K562 (cell line): ENCODE measurements at regions not wholly inside any gene's neighbourhood (a gene's known extent, or its start where the extent isn't known, plus 50 kb on each side); places are given as distances from the start of the nearest gene placed in this dataset.
A peak's percentile ranks its signal among the peaks of the same experiment; 100 is the strongest.

ENCODE experiments used
- ATAC-seq: fragments of 200-7000 bp; cut with Tn5 transposase; 3 replicates; pipeline ENCODE4 v1.9.1; 2020; ENCODE audit warnings: moderate library complexity
- BruUV-seq: library from RNA; stranded (reverse); fragments of 400-500 nt; replicated peaks from 2 replicates; lab custom pipeline; 2021; lab: Mats Ljungman, UMichigan
- CTCF ChIA-PET: fragments of 300-600 bp; formaldehyde crosslinking; extraction: SDS; loops from one replicate; lab custom pipeline; 2021; ENCODE audit warnings: low intra/inter-chr PET ratio; lab: Yijun Ruan, JAX
- POLR2A ChIA-PET: fragments of 300-600, 350-650 bp; sonication (Branson Sonifier 250); formaldehyde crosslinking; extraction: SDS; loops from one replicate; lab custom pipeline; 2021; ENCODE audit warnings: antibody characterized with exemption, inconsistent platforms; lab: Yijun Ruan, JAX
- DNase-seq, 4 experiments: peaks; one replicate each; pipeline versions ENCODE4 v3.0.0 to v3.0.0-alpha.2; 2011 to 2018; ENCODE audit warnings: low spot score in 3 of 4, mixed read lengths in 3 of 4; ENCODE audit errors: extremely low read depth in 1 of 4
- FAIRE-seq: peaks from 2 replicates; lab custom pipeline; 2011; peaks lifted over from hg19 to GRCh38; lab: Jason Lieb, UNC
- H2AFZ ChIP-seq: 2 replicates; pipeline ENCODE4 v1.6.0; 2011; ENCODE audit warnings: low read depth, low read length, control low read depth, inconsistent platforms
- H3K27ac ChIP-seq: fragments of 200-600 bp; 3 replicates; pipeline ENCODE4 v1.8.0; 2011; ENCODE audit warnings: low read depth, mild to moderate bottlenecking, control low read depth, inconsistent platforms, low read length, moderate library complexity, mixed read lengths; ENCODE audit errors: extremely low read depth
- H3K27me3 ChIP-seq, 2 experiments: fragments of 300-600 bp in 1 of 2; 2 replicates in 1 of 2; 3 replicates in 1 of 2; pipeline versions ENCODE4 v1.6.0 to v1.8.0; 2011; ENCODE audit warnings: inconsistent platforms in 2 of 2, low read length in 2 of 2, mild to moderate bottlenecking in 1 of 2, mixed read lengths in 1 of 2, moderate library complexity in 1 of 2; ENCODE audit not compliant: control insufficient read depth in 2 of 2, insufficient read depth in 2 of 2
- H3K36me3 ChIP-seq: fragments of 300-600 bp; 3 replicates; pipeline ENCODE4 v1.8.0; 2011; ENCODE audit warnings: mild to moderate bottlenecking, low read length, inconsistent platforms; ENCODE audit not compliant: control insufficient read depth, insufficient read depth
- H3K4me1 ChIP-seq, 2 experiments: fragments of 200-600 bp in 1 of 2; replicated peaks in 1 of 2; 2 replicates in 1 of 2; 3 replicates in 1 of 2; pipeline versions ENCODE4 v1.5.1 to v1.8.0; 2011; ENCODE audit warnings: inconsistent platforms in 2 of 2, low read length in 2 of 2, mild to moderate bottlenecking in 1 of 2, mixed read lengths in 1 of 2, moderate library complexity in 1 of 2; ENCODE audit not compliant: control insufficient read depth in 2 of 2, insufficient read depth in 2 of 2
- H3K4me2 ChIP-seq: 2 replicates; pipeline ENCODE4 v1.6.1; 2011; ENCODE audit warnings: low read length, control low read depth, inconsistent platforms, mixed read lengths; ENCODE audit not compliant: insufficient read depth
- H3K4me3 ChIP-seq: fragments of 200-600 bp; sonication (generic), shearing (Covaris generic); 2 replicates; pipeline ENCODE4 v1.5.1; 2016; ENCODE audit warnings: control low read depth, inconsistent platforms
- H3K79me2 ChIP-seq: fragments of 200-600 bp; 3 replicates; pipeline ENCODE4 v1.8.0; 2011; ENCODE audit warnings: low read length, inconsistent platforms; ENCODE audit not compliant: control insufficient read depth, insufficient read depth
- H3K9ac ChIP-seq, 2 experiments: 2 replicates each; pipeline versions ENCODE4 v1.6.0 to v1.6.1; 2011; ENCODE audit warnings: low read depth in 2 of 2, low read length in 2 of 2, control low read depth in 1 of 2, inconsistent platforms in 1 of 2, mild to moderate bottlenecking in 1 of 2, mixed read lengths in 1 of 2; ENCODE audit not compliant: insufficient read depth in 1 of 2
- H3K9me1 ChIP-seq: one replicate; pipeline ENCODE4 v1.6.0; 2011; ENCODE audit warnings: inconsistent platforms, mild to moderate bottlenecking, low read length, moderate library complexity; ENCODE audit not compliant: control insufficient read depth, insufficient read depth
- H3K9me3 ChIP-seq: replicated peaks from 2 replicates; pipeline ENCODE4 v1.5.1; 2011; ENCODE audit warnings: low read depth, low read length, inconsistent platforms; ENCODE audit not compliant: control insufficient read depth, insufficient read depth
- H4K20me1 ChIP-seq: replicated peaks from 2 replicates; pipeline ENCODE4 v1.6.1; 2011; ENCODE audit warnings: low read length, inconsistent platforms, mixed read lengths; ENCODE audit not compliant: control insufficient read depth, insufficient read depth
- CXXC5 ChIP-seq: fragments of 250-450 bp; sonication (Bioruptor Pico); IDR thresholded peaks from 2 replicates; pipeline ENCODE4 v1.8.0; 2022; ENCODE audit warnings: inconsistent platforms, mild to moderate bottlenecking, moderate library complexity
- ETV5 ChIP-seq: sonication (generic); formaldehyde crosslinking; IDR thresholded peaks from 2 replicates; pipeline ENCODE4 v1.4.0; 2020; ENCODE audit warnings: low read depth, mild to moderate bottlenecking, missing genetic modification reagents
- HDAC8 ChIP-seq: fragments of 450-650 bp; IDR thresholded peaks from 2 replicates; pipeline ENCODE4 v1.6.1; 2016; ENCODE audit warnings: mild to moderate bottlenecking, missing genetic modification characterization, moderate library complexity, missing compliant biosample characterization
- PURB ChIP-seq: sonication (generic); formaldehyde crosslinking; IDR thresholded peaks from 2 replicates; pipeline ENCODE4 v1.9.0; 2021; ENCODE audit warnings: low read depth, mild to moderate bottlenecking, missing genetic modification reagents
- RBBP5 ChIP-seq: fragments of 200-600 bp; sonication (generic); IDR thresholded peaks from 2 replicates; pipeline ENCODE4 v1.6.1; 2012; ENCODE audit warnings: borderline replicate concordance, mild to moderate bottlenecking, low read length, control low read depth, inconsistent platforms; ENCODE audit not compliant: insufficient read depth, poor library complexity, severe bottlenecking
- ZNF511 ChIP-seq: sonication (generic); formaldehyde crosslinking; IDR thresholded peaks from 2 replicates; pipeline ENCODE4 v1.8.0; 2022; ENCODE audit warnings: mild to moderate bottlenecking, missing genetic modification reagents
- WGBS: fragments of 100-300 bp; shearing (Covaris generic); methylation state at CpG from one replicate; pipeline ENCODE4 v1.1.6; 2016; ENCODE audit warnings: low coverage, mixed read lengths; ENCODE audit not compliant: insufficient coverage; ENCODE audit errors: missing lambda C conversion rate; 5-methylcytosine and 5-hydroxymethylcytosine counted together
- in situ Hi-C: fragments of 300-500 bp; cut with MboI; formaldehyde crosslinking; loops from 4 replicates; pipeline ENCODE4 v1.15.0; 2018; ENCODE audit warnings: inconsistent platforms, mixed read lengths
- intact Hi-C: fragments of 100-400 bp; cut with micrococcal nuclease; formaldehyde crosslinking; loops from 2 replicates; pipeline ENCODE4 v1.14.2; 2022
- TF ChIP-seq, protein P1 (sequence below): fragments of 200-400 bp; formaldehyde crosslinking; IDR thresholded peaks from 2 replicates; pipeline ENCODE4 v1.6.1; 2017; ENCODE audit warnings: mild to moderate bottlenecking, low read depth, low read length, moderate library complexity
- TF ChIP-seq, protein P2 (sequence below), 2 experiments: fragments of 450-650 bp in 1 of 2; sonication (generic) in 1 of 2; formaldehyde crosslinking in 1 of 2; IDR thresholded peaks; 2 replicates each; pipeline versions ENCODE4 v1.7.1 to v1.9.0; 2016 to 2022; ENCODE audit warnings: inconsistent platforms in 1 of 2, mild to moderate bottlenecking in 1 of 2, missing genetic modification reagents in 1 of 2

DNA sequence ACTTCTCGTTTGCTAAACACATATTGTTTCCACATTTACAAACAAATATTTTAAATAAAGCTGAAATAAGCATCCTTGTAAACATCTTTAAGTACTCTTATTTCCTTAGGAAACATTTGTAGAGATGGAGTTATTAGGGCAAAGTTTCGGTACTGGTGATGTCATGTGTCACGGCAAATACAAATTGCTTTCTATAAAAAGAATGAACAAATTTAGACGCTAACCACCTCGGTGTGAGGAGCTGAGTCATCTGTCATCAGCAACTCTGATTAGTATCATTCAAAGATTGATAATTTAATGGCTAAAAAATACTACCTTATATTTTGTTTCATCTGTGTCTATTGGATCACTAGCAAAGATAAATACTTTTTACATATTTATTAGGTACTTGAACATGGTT, 982.0 kb downstream of the VRK1 start (continued):
- TF ChIP-seq RBBP5 (no peak), ZNF511 (CRISPR knock-in tag) (no peak), ETV5 (CRISPR knock-in tag) (no peak), CXXC5 (no peak), PURB (CRISPR knock-in tag) (no peak)
- TF ChIP-seq, protein P1, sequence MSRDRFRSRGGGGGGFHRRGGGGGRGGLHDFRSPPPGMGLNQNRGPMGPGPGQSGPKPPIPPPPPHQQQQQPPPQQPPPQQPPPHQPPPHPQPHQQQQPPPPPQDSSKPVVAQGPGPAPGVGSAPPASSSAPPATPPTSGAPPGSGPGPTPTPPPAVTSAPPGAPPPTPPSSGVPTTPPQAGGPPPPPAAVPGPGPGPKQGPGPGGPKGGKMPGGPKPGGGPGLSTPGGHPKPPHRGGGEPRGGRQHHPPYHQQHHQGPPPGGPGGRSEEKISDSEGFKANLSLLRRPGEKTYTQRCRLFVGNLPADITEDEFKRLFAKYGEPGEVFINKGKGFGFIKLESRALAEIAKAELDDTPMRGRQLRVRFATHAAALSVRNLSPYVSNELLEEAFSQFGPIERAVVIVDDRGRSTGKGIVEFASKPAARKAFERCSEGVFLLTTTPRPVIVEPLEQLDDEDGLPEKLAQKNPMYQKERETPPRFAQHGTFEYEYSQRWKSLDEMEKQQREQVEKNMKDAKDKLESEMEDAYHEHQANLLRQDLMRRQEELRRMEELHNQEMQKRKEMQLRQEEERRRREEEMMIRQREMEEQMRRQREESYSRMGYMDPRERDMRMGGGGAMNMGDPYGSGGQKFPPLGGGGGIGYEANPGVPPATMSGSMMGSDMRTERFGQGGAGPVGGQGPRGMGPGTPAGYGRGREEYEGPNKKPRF = no peak

GRCh38 chr14:97780804-97781203, 983.6 kb downstream of the VRK1 start:
- no peak for FAIRE-seq
- no peaks in the 10 kb centered on the region for H3K27me3 ChIP-seq
- H3K9me1 ChIP-seq = no peaks in the 10 kb centered on the region
- H3K9ac ChIP-seq = no peak overlapping the region
- POLR2A ChIA-PET = no interaction called here
- H3K4me1 ChIP-seq = no peaks in the 10 kb centered on the region
- H3K27ac ChIP-seq = no peak overlapping the region
- no peak overlapping the region for H3K4me3 ChIP-seq
- BruUV-seq = no TSS peak
- WGBS = 0% methylated on average over 3 of the region's 5 CpGs
- in situ Hi-C loops = no loop called here
- H3K79me2 ChIP-seq = no peaks in the 10 kb centered on the region
- H3K36me3 ChIP-seq = no peaks in the 10 kb centered on the region
- intact Hi-C loops = no loop called here
- no peak for ATAC-seq
- no peaks in the 10 kb centered on the region for H3K9me3 ChIP-seq
- TF ChIP-seq HDAC8 (tag) = no peak
- TF ChIP-seq, protein P2, sequence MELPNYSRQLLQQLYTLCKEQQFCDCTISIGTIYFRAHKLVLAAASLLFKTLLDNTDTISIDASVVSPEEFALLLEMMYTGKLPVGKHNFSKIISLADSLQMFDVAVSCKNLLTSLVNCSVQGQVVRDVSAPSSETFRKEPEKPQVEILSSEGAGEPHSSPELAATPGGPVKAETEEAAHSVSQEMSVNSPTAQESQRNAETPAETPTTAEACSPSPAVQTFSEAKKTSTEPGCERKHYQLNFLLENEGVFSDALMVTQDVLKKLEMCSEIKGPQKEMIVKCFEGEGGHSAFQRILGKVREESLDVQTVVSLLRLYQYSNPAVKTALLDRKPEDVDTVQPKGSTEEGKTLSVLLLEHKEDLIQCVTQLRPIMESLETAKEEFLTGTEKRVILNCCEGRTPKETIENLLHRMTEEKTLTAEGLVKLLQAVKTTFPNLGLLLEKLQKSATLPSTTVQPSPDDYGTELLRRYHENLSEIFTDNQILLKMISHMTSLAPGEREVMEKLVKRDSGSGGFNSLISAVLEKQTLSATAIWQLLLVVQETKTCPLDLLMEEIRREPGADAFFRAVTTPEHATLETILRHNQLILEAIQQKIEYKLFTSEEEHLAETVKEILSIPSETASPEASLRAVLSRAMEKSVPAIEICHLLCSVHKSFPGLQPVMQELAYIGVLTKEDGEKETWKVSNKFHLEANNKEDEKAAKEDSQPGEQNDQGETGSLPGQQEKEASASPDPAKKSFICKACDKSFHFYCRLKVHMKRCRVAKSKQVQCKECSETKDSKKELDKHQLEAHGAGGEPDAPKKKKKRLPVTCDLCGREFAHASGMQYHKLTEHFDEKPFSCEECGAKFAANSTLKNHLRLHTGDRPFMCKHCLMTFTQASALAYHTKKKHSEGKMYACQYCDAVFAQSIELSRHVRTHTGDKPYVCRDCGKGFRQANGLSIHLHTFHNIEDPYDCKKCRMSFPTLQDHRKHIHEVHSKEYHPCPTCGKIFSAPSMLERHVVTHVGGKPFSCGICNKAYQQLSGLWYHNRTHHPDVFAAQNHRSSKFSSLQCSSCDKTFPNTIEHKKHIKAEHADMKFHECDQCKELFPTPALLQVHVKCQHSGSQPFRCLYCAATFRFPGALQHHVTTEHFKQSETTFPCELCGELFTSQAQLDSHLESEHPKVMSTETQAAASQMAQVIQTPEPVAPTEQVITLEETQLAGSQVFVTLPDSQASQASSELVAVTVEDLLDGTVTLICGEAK (IDR thresholded peaks at IDR 0.05) = peak; percentile 59
- TF ChIP-seq, protein P2 (CRISPR knock-in tag; IDR thresholded peaks at IDR 0.05) = no peak
- CTCF ChIA-PET = no interaction called here
- H3K4me2 ChIP-seq = no peak overlapping the region
- H4K20me1 ChIP-seq = no peaks in the 10 kb centered on the region
- no peak for DNase-seq
- no peak overlapping the region for H2AFZ ChIP-seq
